Osteocyte (in vitro differentiated cells): ENCODE measurements at regions not wholly inside any gene's neighbourhood (a gene's known extent, or its start where the extent isn't known, plus 50 kb on each side); places are given as distances from the start of the nearest gene placed in this dataset.

Experiments used
- DNase-seq: peaks from one replicate; pipeline ENCODE4 v3.0.0; 2021; ENCODE audit warnings: mixed read lengths; ENCODE audit not compliant: unreplicated experiment; ENCODE audit errors: extremely low spot score
- H3K27ac Mint-ChIP-seq: one replicate; pipeline ENCODE4 v1.8.0; 2021; ENCODE audit warnings: mild to moderate bottlenecking, mixed read lengths; ENCODE audit not compliant: unreplicated experiment
- H3K27me3 Mint-ChIP-seq: one replicate; pipeline ENCODE4 v1.8.0; 2021; ENCODE audit warnings: mixed read lengths; ENCODE audit not compliant: unreplicated experiment
- H3K36me3 Mint-ChIP-seq: one replicate; pipeline ENCODE4 v1.8.0; 2021; ENCODE audit warnings: mixed read lengths; ENCODE audit not compliant: unreplicated experiment
- H3K4me1 Mint-ChIP-seq: one replicate; pipeline ENCODE4 v1.8.0; 2021; ENCODE audit warnings: mixed read lengths; ENCODE audit not compliant: unreplicated experiment
- H3K4me3 Mint-ChIP-seq: one replicate; pipeline ENCODE4 v1.8.0; 2021; ENCODE audit warnings: mild to moderate bottlenecking, moderate library complexity, mixed read lengths; ENCODE audit not compliant: unreplicated experiment
- H3K9me3 Mint-ChIP-seq: one replicate; pipeline ENCODE4 v1.8.0; 2021; ENCODE audit warnings: mixed read lengths; ENCODE audit not compliant: unreplicated experiment
- CTCF ChIP-seq: fragments of 200-600 bp; sonication (generic); IDR thresholded peaks from 2 replicates; pipeline ENCODE4 v1.5.0; 2021; ENCODE audit warnings: antibody characterized with exemption, mild to moderate bottlenecking, moderate library complexity

GRCh38 chr3:70736009-70736408 is 423.6 kb upstream of the MDFIC2 start:
- no peak for TF ChIP-seq CTCF
- Mint-ChIP-seq H3K9me3 (peaks cover 14% of the 10 kb centered on the region), H3K4me3 (no peak overlapping the region), H3K4me1 (peaks cover 25% of the 10 kb centered on the region), H3K36me3 (no peaks in the 10 kb centered on the region), H3K27ac (no peak overlapping the region), H3K27me3 (no peaks in the 10 kb centered on the region)
- DNase-seq = no peak

- Mint-ChIP-seq H3K4me3 (no peak overlapping the region), H3K27ac (no peak overlapping the region), H3K4me1 (peaks cover 20% of the 10 kb centered on the region), H3K9me3 (peaks cover 14% of the 10 kb centered on the region), H3K27me3 (no peaks in the 10 kb centered on the region), H3K36me3 (no peaks in the 10 kb centered on the region)
- no peak for DNase-seq
- no peak for TF ChIP-seq CTCF
Observed at GRCh38 chr3:70734756-70735155, 422.3 kb upstream of the MDFIC2 start.

- H3K9me3 Mint-ChIP-seq = peaks cover 9% of the 10 kb centered on the region
- peaks cover 44% of the 10 kb centered on the region for H3K4me1 Mint-ChIP-seq
Observed at GRCh38 chr3:70731046-70731445, 418.6 kb upstream of the MDFIC2 start.

GRCh38 chr3:70729845-70730244 is 417.4 kb upstream of the MDFIC2 start:
- no peak for TF ChIP-seq CTCF
- Mint-ChIP-seq H3K4me3 (no peak overlapping the region), H3K27ac (peak overlapping the region; percentile 72), H3K9me3 (peaks cover 9% of the 10 kb centered on the region), H3K27me3 (no peaks in the 10 kb centered on the region), H3K4me1 (peaks cover 40% of the 10 kb centered on the region), H3K36me3 (no peaks in the 10 kb centered on the region)
- DNase-seq = no peak

More at GRCh38 chr3:70731046-70731445, 418.6 kb upstream of the MDFIC2 start:
- H3K36me3 Mint-ChIP-seq = no peaks in the 10 kb centered on the region
- no peaks in the 10 kb centered on the region for H3K27me3 Mint-ChIP-seq
- no peak for TF ChIP-seq CTCF
- no peak for DNase-seq
- no peak overlapping the region for H3K27ac Mint-ChIP-seq
- H3K4me3 Mint-ChIP-seq = no peak overlapping the region

- H3K27me3 Mint-ChIP-seq = no peaks in the 10 kb centered on the region
Observed at GRCh38 chr3:70728311-70728710, 415.9 kb upstream of the MDFIC2 start.

More at GRCh38 chr3:70728311-70728710, 415.9 kb upstream of the MDFIC2 start:
- Mint-ChIP-seq H3K4me3 (no peak overlapping the region), H3K9me3 (peaks cover 11% of the 10 kb centered on the region), H3K36me3 (peaks cover 2% of the 10 kb centered on the region), H3K4me1 (peaks cover 40% of the 10 kb centered on the region), H3K27ac (peak overlapping the region; percentile 40)
- no peak for DNase-seq
- no peak for TF ChIP-seq CTCF
